Smooth muscle cell (in vitro differentiated cells): ENCODE measurements at regions not wholly inside any gene's neighbourhood (a gene's known extent, or its start where the extent isn't known, plus 50 kb on each side); places are given as distances from the start of the nearest gene placed in this dataset.

Experiments used
- DNase-seq: peaks from one replicate; lab custom pipeline; 2025; ENCODE audit not compliant: unreplicated experiment; lab: John Stamatoyannopoulos, UW
- H2AFZ ChIP-seq: fragments of 200-600 bp; sonication (generic); 2 replicates; pipeline ENCODE4 v1.6.0; 2016; ENCODE audit warnings: antibody characterized with exemption, low read depth, mild to moderate bottlenecking
- H3F3A ChIP-seq: fragments of 200-600 bp; sonication (generic); 2 replicates; pipeline ENCODE4 v1.6.0; 2017; ENCODE audit warnings: antibody characterized with exemption, low read depth
- H3K27ac ChIP-seq: fragments of 200-600 bp; sonication (generic); 2 replicates; pipeline ENCODE4 v1.5.1; 2016; ENCODE audit warnings: low read depth, mild to moderate bottlenecking
- H3K27me3 ChIP-seq: fragments of 200-600 bp; sonication (generic); 2 replicates; pipeline ENCODE4 v1.6.1; 2016; ENCODE audit warnings: low read depth, mild to moderate bottlenecking
- H3K36me3 ChIP-seq: fragments of 200-600 bp; sonication (generic); 2 replicates; pipeline ENCODE4 v1.5.1; 2016; ENCODE audit warnings: low read depth
- H3K4me1 ChIP-seq: fragments of 200-600 bp; sonication (generic); 2 replicates; pipeline ENCODE4 v1.5.1; 2016; ENCODE audit warnings: low read depth
- H3K4me2 ChIP-seq: fragments of 200-600 bp; sonication (generic); 2 replicates; pipeline ENCODE4 v1.6.0; 2016; ENCODE audit warnings: mild to moderate bottlenecking
- H3K4me3 ChIP-seq: fragments of 200-600 bp; sonication (generic); 2 replicates; pipeline ENCODE4 v1.5.1; 2016; ENCODE audit warnings: mild to moderate bottlenecking
- H3K79me2 ChIP-seq: fragments of 200-600 bp; sonication (generic); 2 replicates; pipeline ENCODE4 v1.6.0; 2016; ENCODE audit warnings: low read depth, mild to moderate bottlenecking
- H3K9ac ChIP-seq: fragments of 200-600 bp; sonication (generic); 2 replicates; pipeline ENCODE4 v1.6.0; 2016; ENCODE audit warnings: low read depth
- H3K9me3 ChIP-seq: fragments of 200-600 bp; sonication (generic); replicated peaks from 2 replicates; pipeline ENCODE4 v1.5.1; 2016; ENCODE audit warnings: low read depth
- H4K20me1 ChIP-seq: fragments of 200-600 bp; sonication (generic); 2 replicates; pipeline ENCODE4 v1.6.0; 2016; ENCODE audit warnings: low read depth
- WGBS: methylation state at CpG from one replicate; pipeline ENCODE4 v1.1.7; 2016; ENCODE audit warnings: low lambda C conversion rate; 5-methylcytosine and 5-hydroxymethylcytosine counted together
- TF ChIP-seq, protein P1 (sequence below): fragments of 200-600 bp; sonication (generic); IDR thresholded peaks from 2 replicates; pipeline ENCODE4 v1.5.1; 2017; ENCODE audit warnings: borderline replicate concordance, mild to moderate bottlenecking, antibody characterized with exemption; ENCODE audit not compliant: insufficient read depth, poor library complexity, severe bottlenecking

- H3K36me3 ChIP-seq: no peaks in the 10 kb centered on the region
- no peak overlapping the region for H3K27ac ChIP-seq
- H3K4me1 ChIP-seq: no peaks in the 10 kb centered on the region
- no peaks in the 10 kb centered on the region for H3F3A ChIP-seq
- H3K9ac ChIP-seq: no peak overlapping the region
- no peak overlapping the region for H3K4me2 ChIP-seq
- H3K79me2 ChIP-seq: no peaks in the 10 kb centered on the region
- H3K4me3 ChIP-seq: no peak overlapping the region
- H3K27me3 ChIP-seq: peaks cover 4% of the 10 kb centered on the region
- no peak overlapping the region for H2AFZ ChIP-seq
- WGBS: 94% methylated on average over 18 of the region's 18 CpGs
- H3K9me3 ChIP-seq: no peaks in the 10 kb centered on the region
- H4K20me1 ChIP-seq: no peaks in the 10 kb centered on the region
- DNase-seq: no peak
- TF ChIP-seq, protein P1, sequence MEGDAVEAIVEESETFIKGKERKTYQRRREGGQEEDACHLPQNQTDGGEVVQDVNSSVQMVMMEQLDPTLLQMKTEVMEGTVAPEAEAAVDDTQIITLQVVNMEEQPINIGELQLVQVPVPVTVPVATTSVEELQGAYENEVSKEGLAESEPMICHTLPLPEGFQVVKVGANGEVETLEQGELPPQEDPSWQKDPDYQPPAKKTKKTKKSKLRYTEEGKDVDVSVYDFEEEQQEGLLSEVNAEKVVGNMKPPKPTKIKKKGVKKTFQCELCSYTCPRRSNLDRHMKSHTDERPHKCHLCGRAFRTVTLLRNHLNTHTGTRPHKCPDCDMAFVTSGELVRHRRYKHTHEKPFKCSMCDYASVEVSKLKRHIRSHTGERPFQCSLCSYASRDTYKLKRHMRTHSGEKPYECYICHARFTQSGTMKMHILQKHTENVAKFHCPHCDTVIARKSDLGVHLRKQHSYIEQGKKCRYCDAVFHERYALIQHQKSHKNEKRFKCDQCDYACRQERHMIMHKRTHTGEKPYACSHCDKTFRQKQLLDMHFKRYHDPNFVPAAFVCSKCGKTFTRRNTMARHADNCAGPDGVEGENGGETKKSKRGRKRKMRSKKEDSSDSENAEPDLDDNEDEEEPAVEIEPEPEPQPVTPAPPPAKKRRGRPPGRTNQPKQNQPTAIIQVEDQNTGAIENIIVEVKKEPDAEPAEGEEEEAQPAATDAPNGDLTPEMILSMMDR: no peak
Measured at GRCh38 chr2:239905884-239906654, 119.1 kb downstream of the NDUFA10 start.

GRCh38 chr2:239905306-239905705 lies 119.8 kb downstream of the NDUFA10 start:
- Histone ChIP-seq H3K9ac (no peak overlapping the region), H3F3A (no peaks in the 10 kb centered on the region), H3K4me3 (no peak overlapping the region), H2AFZ (no peak overlapping the region), H3K36me3 (no peaks in the 10 kb centered on the region), H3K4me2 (no peak overlapping the region), H3K27me3 (peaks cover 11% of the 10 kb centered on the region), H3K27ac (no peak overlapping the region), H3K79me2 (no peaks in the 10 kb centered on the region), H3K9me3 (no peaks in the 10 kb centered on the region), H4K20me1 (no peaks in the 10 kb centered on the region), H3K4me1 (no peaks in the 10 kb centered on the region)
- no peak for DNase-seq
- TF ChIP-seq, protein P1: no peak
- 96% methylated on average over 20 of the region's 20 CpGs for WGBS

DNA sequence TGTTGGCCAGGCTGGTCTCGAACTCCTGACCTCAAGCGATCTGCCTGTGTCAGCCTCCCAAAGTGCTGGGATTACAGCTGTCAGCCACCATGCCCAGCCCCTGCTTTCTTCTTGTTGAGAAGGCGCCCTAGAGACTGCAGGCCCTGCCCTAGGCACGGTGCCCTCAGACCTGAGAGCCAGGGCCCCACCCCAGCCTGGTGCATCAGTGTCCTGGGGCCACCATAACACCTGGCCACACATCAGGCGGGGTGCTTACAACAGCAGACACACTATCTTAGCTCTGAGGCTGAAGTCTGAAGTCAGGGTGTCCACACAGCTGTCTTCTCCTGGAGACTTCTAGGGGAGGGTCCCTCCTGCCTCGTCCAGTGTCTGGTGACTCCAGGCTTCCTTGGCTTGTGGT lies 120.6 kb downstream of the NDUFA10 start:
- no peak overlapping the region for H3K4me2 ChIP-seq
- WGBS: 90% methylated on average over 6 of the region's 6 CpGs
- no peak overlapping the region for H3K9ac ChIP-seq
- H3K4me3 ChIP-seq: no peak overlapping the region
- no peaks in the 10 kb centered on the region for H3K4me1 ChIP-seq
- no peaks in the 10 kb centered on the region for H4K20me1 ChIP-seq
- peaks cover 11% of the 10 kb centered on the region for H3K27me3 ChIP-seq
- no peak for DNase-seq
- H2AFZ ChIP-seq: no peak overlapping the region
- TF ChIP-seq, protein P1: no peak
- no peaks in the 10 kb centered on the region for H3K36me3 ChIP-seq
- no peaks in the 10 kb centered on the region for H3K79me2 ChIP-seq
- no peaks in the 10 kb centered on the region for H3K9me3 ChIP-seq
- H3F3A ChIP-seq: no peaks in the 10 kb centered on the region
- no peak overlapping the region for H3K27ac ChIP-seq

- Histone ChIP-seq H3K27me3 (peaks cover 11% of the 10 kb centered on the region), H3K36me3 (no peaks in the 10 kb centered on the region), H3K4me1 (no peaks in the 10 kb centered on the region), H3F3A (no peaks in the 10 kb centered on the region), H3K27ac (no peak overlapping the region), H4K20me1 (no peaks in the 10 kb centered on the region), H3K9ac (no peak overlapping the region), H3K9me3 (no peaks in the 10 kb centered on the region), H3K4me2 (no peak overlapping the region), H3K79me2 (no peaks in the 10 kb centered on the region), H3K4me3 (no peak overlapping the region), H2AFZ (no peak overlapping the region)
- WGBS: 86% methylated on average over 6 of the region's 6 CpGs
- TF ChIP-seq, protein P1: no peak
- DNase-seq: no peak
Measured at GRCh38 chr2:239903803-239904202, 121.3 kb downstream of the NDUFA10 start.
